Neuronal stem cell (in vitro differentiated cells): ENCODE measurements at regions not wholly inside any gene's neighbourhood (a gene's known extent, or its start where the extent isn't known, plus 50 kb on each side); places are given as distances from the start of the nearest gene placed in this dataset.

Experiments
- DNase-seq: peaks from one replicate; pipeline ENCODE4 v3.0.0-alpha.2; 2013; ENCODE audit warnings: low spot score
- H2AFZ ChIP-seq: one replicate; pipeline ENCODE4 v1.6.1; 2013; ENCODE audit warnings: mild to moderate bottlenecking, low read length, inconsistent platforms
- H2AK5ac ChIP-seq: 2 replicates; pipeline ENCODE4 v1.6.1; 2013; ENCODE audit warnings: low read depth, mild to moderate bottlenecking, inconsistent platforms, low read length, moderate library complexity, mixed read lengths
- H2BK120ac ChIP-seq: 2 replicates; pipeline ENCODE4 v1.6.1; 2013; ENCODE audit warnings: low read depth, mild to moderate bottlenecking, inconsistent platforms, low read length, moderate library complexity, mixed read lengths
- H2BK12ac ChIP-seq: one replicate; pipeline ENCODE4 v1.6.1; 2013; ENCODE audit warnings: low read length, inconsistent platforms
- H2BK15ac ChIP-seq: 2 replicates; pipeline ENCODE4 v1.6.1; 2013; ENCODE audit warnings: mild to moderate bottlenecking, low read length, inconsistent platforms, mixed read lengths
- H2BK5ac ChIP-seq: one replicate; pipeline ENCODE4 v1.6.1; 2013; ENCODE audit warnings: inconsistent platforms, mild to moderate bottlenecking, low read length, moderate library complexity
- H3K14ac ChIP-seq: one replicate; pipeline ENCODE4 v1.6.1; 2013; ENCODE audit warnings: low read length, inconsistent platforms
- H3K18ac ChIP-seq: 2 replicates; pipeline ENCODE4 v1.6.1; 2013; ENCODE audit warnings: low read length, inconsistent platforms
- H3K23ac ChIP-seq: 2 replicates; pipeline ENCODE4 v1.6.1; 2013; ENCODE audit warnings: low read depth, mild to moderate bottlenecking, mixed read lengths, low read length, inconsistent platforms; ENCODE audit not compliant: poor library complexity
- H3K27ac ChIP-seq: replicated peaks from 3 replicates; pipeline ENCODE4 v1.5.1; 2013; ENCODE audit warnings: low read length, inconsistent platforms
- H3K27me3 ChIP-seq, 3 experiments: 2 replicates each; pipeline ENCODE4 v1.6.1; 2013; ENCODE audit warnings: low read length in 3 of 3, mild to moderate bottlenecking in 2 of 3, inconsistent platforms in 1 of 3, low read depth in 1 of 3, mixed read lengths in 1 of 3, moderate library complexity in 1 of 3; ENCODE audit not compliant: control insufficient read depth in 3 of 3, insufficient read depth in 3 of 3
- H3K36me3 ChIP-seq, 2 donors: replicated peaks in 1 of 2; 2 replicates each; pipeline ENCODE4 v1.6.1; 2013; ENCODE audit warnings: low read length in 2 of 2; ENCODE audit not compliant: control insufficient read depth in 2 of 2, insufficient read depth in 2 of 2
- H3K4ac ChIP-seq: 2 replicates; pipeline ENCODE4 v1.6.1; 2013; ENCODE audit warnings: inconsistent platforms, mild to moderate bottlenecking, low read length, moderate library complexity
- H3K4me1 ChIP-seq, 2 donors: 1 replicate in 1 of 2; 2 replicates in 1 of 2; pipeline ENCODE4 v1.6.1; 2013; ENCODE audit warnings: low read length in 2 of 2, low read depth in 1 of 2; ENCODE audit not compliant: control insufficient read depth in 2 of 2, insufficient read depth in 1 of 2
- H3K4me2 ChIP-seq: one replicate; pipeline ENCODE4 v1.6.1; 2013; ENCODE audit warnings: mild to moderate bottlenecking, low read length, inconsistent platforms; ENCODE audit not compliant: insufficient read depth, poor library complexity, severe bottlenecking
- H3K4me3 ChIP-seq, 2 donors: 2 replicates each; pipeline ENCODE4 v1.5.1; 2013; ENCODE audit warnings: low read length in 2 of 2, mild to moderate bottlenecking in 2 of 2, inconsistent platforms in 1 of 2, moderate library complexity in 1 of 2
- H3K79me1 ChIP-seq: one replicate; pipeline ENCODE4 v1.6.1; 2013; ENCODE audit warnings: low read depth, mild to moderate bottlenecking, inconsistent platforms, low read length, moderate library complexity
- H3K9ac ChIP-seq: one replicate; pipeline ENCODE4 v1.6.1; 2013; ENCODE audit warnings: mild to moderate bottlenecking, low read depth, low read length, inconsistent platforms; ENCODE audit not compliant: poor library complexity
- H3K9me3 ChIP-seq, 2 donors: replicated peaks in 1 of 2; 2 replicates each; pipeline versions ENCODE3 to v1.6.1; 2013; ENCODE audit warnings: low read length in 2 of 2, mild to moderate bottlenecking in 2 of 2, inconsistent platforms in 1 of 2, low read depth in 1 of 2, mixed read lengths in 1 of 2, moderate library complexity in 1 of 2; ENCODE audit not compliant: control insufficient read depth in 2 of 2, insufficient read depth in 1 of 2
- H4K8ac ChIP-seq: one replicate; pipeline ENCODE4 v1.6.1; 2013; ENCODE audit warnings: low read depth, mild to moderate bottlenecking, inconsistent platforms, low read length, moderate library complexity
- H4K91ac ChIP-seq: one replicate; pipeline ENCODE4 v1.6.1; 2013; ENCODE audit warnings: low read length, low read depth, mild to moderate bottlenecking, inconsistent platforms; ENCODE audit not compliant: poor library complexity
- WGBS, 2 donors: extraction: QIAGEN DNeasy Blood & Tissue Kit; methylation state at CpG; one replicate each; pipeline ENCODE4 v1.1.7; 2013; ENCODE audit warnings: missing lambda C conversion rate in 2 of 2, mixed read lengths in 1 of 2; ENCODE audit not compliant: insufficient read length in 2 of 2, insufficient replicate concordance in 1 of 2; ENCODE audit errors: extremely low coverage in 2 of 2; 5-methylcytosine and 5-hydroxymethylcytosine counted together

- no peak for DNase-seq
- Histone ChIP-seq H2AK5ac (no peak overlapping the region), H3K9me3 (no peaks in the 10 kb centered on the region), H3K27ac (no peak overlapping the region), H3K14ac (no peak overlapping the region), H2AFZ (no peak overlapping the region), H3K4me3 (no peak overlapping the region), H3K27me3 (no peaks in the 10 kb centered on the region), H4K91ac (no peak overlapping the region), H2BK5ac (no peak overlapping the region), H3K4me1 (no peaks in the 10 kb centered on the region), H3K36me3 (no peaks in the 10 kb centered on the region), H3K4ac (no peak overlapping the region), H3K18ac (no peak overlapping the region), H4K8ac (no peak overlapping the region), H2BK120ac (no peak overlapping the region), H2BK12ac (no peak overlapping the region), H3K9ac (no peak overlapping the region), H3K4me2 (no peak overlapping the region), H3K23ac (no peak overlapping the region), H3K79me1 (no peaks in the 10 kb centered on the region), H2BK15ac (no peak overlapping the region)
- no CpG with 5 or more reads among the region's 3 CpGs for WGBS, 2 donors
These were observed 493.5 kb upstream of the PRKX start for GRCh38 chrX:4206941-4207340.

GRCh38 chrX:4197971-4198370 is 484.5 kb upstream of the PRKX start:
- H2BK15ac ChIP-seq: no peak overlapping the region
- H2BK5ac ChIP-seq: no peak overlapping the region
- no peaks in the 10 kb centered on the region for H3K27me3 ChIP-seq
- no peak overlapping the region for H3K4me3 ChIP-seq
- H3K14ac ChIP-seq: no peak overlapping the region
- no peak for DNase-seq
- no peak overlapping the region for H3K4ac ChIP-seq
- H3K18ac ChIP-seq: no peak overlapping the region
- no peaks in the 10 kb centered on the region for H3K79me1 ChIP-seq
- no peak overlapping the region for H2BK12ac ChIP-seq
- H4K91ac ChIP-seq: no peak overlapping the region
- H3K9ac ChIP-seq: no peak overlapping the region
- H3K9me3 ChIP-seq: no peaks in the 10 kb centered on the region
- H3K36me3 ChIP-seq: no peaks in the 10 kb centered on the region
- no peak overlapping the region for H3K23ac ChIP-seq
- H2AFZ ChIP-seq: no peak overlapping the region
- H3K4me1 ChIP-seq: no peaks in the 10 kb centered on the region
- no peak overlapping the region for H3K27ac ChIP-seq
- WGBS, 2 donors: no CpG with 5 or more reads among the region's 6 CpGs
- no peak overlapping the region for H2BK120ac ChIP-seq
- no peak overlapping the region for H2AK5ac ChIP-seq
- no peak overlapping the region for H3K4me2 ChIP-seq
- no peak overlapping the region for H4K8ac ChIP-seq

GRCh38 chrX:4193500-4194155 is 480.2 kb upstream of the PRKX start:
- Histone ChIP-seq H3K4me2 (no peak overlapping the region), H4K91ac (no peak overlapping the region), H3K4me1 (no peaks in the 10 kb centered on the region), H2BK15ac (no peak overlapping the region), H2BK12ac (no peak overlapping the region), H4K8ac (no peak overlapping the region), H2BK5ac (no peak overlapping the region), H3K9ac (no peak overlapping the region), H3K36me3 (no peaks in the 10 kb centered on the region), H2AFZ (no peak overlapping the region), H3K79me1 (no peaks in the 10 kb centered on the region), H3K14ac (no peak overlapping the region), H3K18ac (no peak overlapping the region), H3K9me3 (no peaks in the 10 kb centered on the region), H3K4ac (no peak overlapping the region), H2AK5ac (no peak overlapping the region), H3K23ac (no peak overlapping the region), H3K4me3 (no peak overlapping the region), H3K27me3 (no peaks in the 10 kb centered on the region), H3K27ac (no peak overlapping the region), H2BK120ac (no peak overlapping the region)
- WGBS, 2 donors: 100% methylated on average over 2 of the region's 6 CpGs; no CpG with 5 or more reads in 1 of the 2 donors
- DNase-seq: no peak

GRCh38 chrX:4186331-4186730 is 472.9 kb upstream of the PRKX start:
- H3K4me3 ChIP-seq: no peak overlapping the region
- H4K8ac ChIP-seq: no peak overlapping the region
- H3K36me3 ChIP-seq: no peaks in the 10 kb centered on the region
- no peaks in the 10 kb centered on the region for H3K27me3 ChIP-seq
- H3K4me2 ChIP-seq: no peak overlapping the region
- no peaks in the 10 kb centered on the region for H3K9me3 ChIP-seq
- no peak overlapping the region for H2AK5ac ChIP-seq
- H2BK120ac ChIP-seq: no peak overlapping the region
- H3K14ac ChIP-seq: no peak overlapping the region
- H3K18ac ChIP-seq: no peak overlapping the region
- no peak overlapping the region for H2BK12ac ChIP-seq
- no peak for DNase-seq
- no peak overlapping the region for H2BK15ac ChIP-seq
- peaks cover 0 to 5% of the 10 kb centered on the region in 2 donors for H3K4me1 ChIP-seq
- no peak overlapping the region for H3K9ac ChIP-seq
- no peaks in the 10 kb centered on the region for H3K79me1 ChIP-seq
- WGBS, 2 donors: no CpG with 5 or more reads among the region's 2 CpGs
- H2AFZ ChIP-seq: no peak overlapping the region
- no peak overlapping the region for H3K27ac ChIP-seq
- no peak overlapping the region for H2BK5ac ChIP-seq
- H3K23ac ChIP-seq: no peak overlapping the region
- no peak overlapping the region for H4K91ac ChIP-seq
- H3K4ac ChIP-seq: no peak overlapping the region
